ENCODE measurements at regions not wholly inside any gene's neighbourhood (a gene's known extent, or its start where the extent isn't known, plus 50 kb on each side); places are given as distances from the start of the nearest gene placed in this dataset.

- TF ChIP-seq, protein P1, sequence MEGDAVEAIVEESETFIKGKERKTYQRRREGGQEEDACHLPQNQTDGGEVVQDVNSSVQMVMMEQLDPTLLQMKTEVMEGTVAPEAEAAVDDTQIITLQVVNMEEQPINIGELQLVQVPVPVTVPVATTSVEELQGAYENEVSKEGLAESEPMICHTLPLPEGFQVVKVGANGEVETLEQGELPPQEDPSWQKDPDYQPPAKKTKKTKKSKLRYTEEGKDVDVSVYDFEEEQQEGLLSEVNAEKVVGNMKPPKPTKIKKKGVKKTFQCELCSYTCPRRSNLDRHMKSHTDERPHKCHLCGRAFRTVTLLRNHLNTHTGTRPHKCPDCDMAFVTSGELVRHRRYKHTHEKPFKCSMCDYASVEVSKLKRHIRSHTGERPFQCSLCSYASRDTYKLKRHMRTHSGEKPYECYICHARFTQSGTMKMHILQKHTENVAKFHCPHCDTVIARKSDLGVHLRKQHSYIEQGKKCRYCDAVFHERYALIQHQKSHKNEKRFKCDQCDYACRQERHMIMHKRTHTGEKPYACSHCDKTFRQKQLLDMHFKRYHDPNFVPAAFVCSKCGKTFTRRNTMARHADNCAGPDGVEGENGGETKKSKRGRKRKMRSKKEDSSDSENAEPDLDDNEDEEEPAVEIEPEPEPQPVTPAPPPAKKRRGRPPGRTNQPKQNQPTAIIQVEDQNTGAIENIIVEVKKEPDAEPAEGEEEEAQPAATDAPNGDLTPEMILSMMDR (IDR thresholded peaks at IDR 0.05), result no peak
- no peak for TF ChIP-seq ZFX (IDR thresholded peaks at IDR 0.05; ENCODE audit: borderline replicate concordance)
These were observed 278.4 kb downstream of the NDUFA10 start for GRCh38 chr2:239746559-239747246.

All from 22Rv1 (cell line).